T-helper 1 cell treated with Interleukin-12 subunit alpha and Interleukin-12 subunit beta and Interleukin-4 antibody, amounts not matched to agents 30 μg/mL and 1 μg/mL, for 36 hours (primary cell): ENCODE measurements at regions not wholly inside any gene's neighbourhood (a gene's known extent, or its start where the extent isn't known, plus 50 kb on each side); places are given as distances from the start of the nearest gene placed in this dataset.

ENCODE experiments used
- H3K27ac Mint-ChIP-seq: one replicate; pipeline ENCODE4 v1.8.0; 2021; ENCODE audit warnings: mild to moderate bottlenecking, mixed read lengths
- H3K27me3 Mint-ChIP-seq: one replicate; pipeline ENCODE4 v1.8.0; 2021; ENCODE audit warnings: low read depth, mixed read lengths
- H3K36me3 Mint-ChIP-seq: one replicate; pipeline ENCODE4 v1.8.0; 2021; ENCODE audit warnings: low read depth, mixed read lengths
- H3K4me1 Mint-ChIP-seq: one replicate; pipeline ENCODE4 v1.8.0; 2021; ENCODE audit warnings: low read depth, mixed read lengths
- H3K4me3 Mint-ChIP-seq: one replicate; pipeline ENCODE4 v1.8.0; 2021; ENCODE audit warnings: mild to moderate bottlenecking, moderate library complexity, mixed read lengths
- H3K9me3 Mint-ChIP-seq: one replicate; pipeline ENCODE4 v1.8.0; 2021; ENCODE audit warnings: mixed read lengths

DNA sequence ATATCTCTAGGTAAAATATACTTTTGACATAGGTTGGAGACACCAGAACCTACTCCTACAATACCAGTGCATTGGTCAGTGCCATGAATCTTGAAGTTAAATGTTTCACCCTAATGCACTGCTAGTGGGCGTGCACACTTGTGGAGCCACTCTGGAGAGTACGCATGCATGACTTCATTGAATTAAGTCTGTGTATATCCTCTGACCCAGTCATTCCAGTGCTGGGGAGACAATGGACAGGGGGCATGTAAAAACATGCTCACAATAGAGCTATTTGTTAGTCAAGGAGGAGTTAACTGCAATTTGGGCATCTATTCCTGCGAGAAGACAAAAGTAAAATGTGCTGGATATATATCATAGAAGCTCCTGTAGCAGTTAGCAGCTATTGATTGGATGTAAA is 335.4 kb upstream of the NCAM1 start:
- Mint-ChIP-seq H3K36me3 (no peaks in the 10 kb centered on the region), H3K4me3 (no peak overlapping the region), H3K27me3 (peaks cover 7% of the 10 kb centered on the region), H3K4me1 (peaks cover 4% of the 10 kb centered on the region), H3K9me3 (no peaks in the 10 kb centered on the region), H3K27ac (no peak overlapping the region)

DNA sequence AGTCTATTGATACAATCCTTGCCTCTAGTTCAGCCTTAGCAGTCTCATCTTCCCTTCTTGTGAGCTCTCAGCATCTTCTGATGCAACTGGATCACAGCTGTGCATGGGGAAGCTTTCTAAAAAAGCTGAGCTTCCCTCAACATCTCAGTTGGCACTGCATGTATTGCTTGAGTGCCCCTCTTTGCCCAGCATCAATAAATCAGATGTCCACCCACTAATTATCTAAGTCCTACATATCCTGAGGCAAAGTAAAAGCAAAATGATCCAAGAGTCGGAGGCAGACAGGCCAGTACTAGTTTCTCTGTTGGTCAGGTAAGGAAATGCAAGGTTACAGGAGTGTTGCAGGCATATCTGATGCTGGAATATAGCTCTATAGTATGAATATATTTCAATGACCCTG is 334.5 kb upstream of the NCAM1 start:
- Mint-ChIP-seq H3K4me3 (no peak overlapping the region), H3K4me1 (peaks cover 4% of the 10 kb centered on the region), H3K27ac (no peak overlapping the region), H3K36me3 (no peaks in the 10 kb centered on the region), H3K27me3 (peaks cover 10% of the 10 kb centered on the region), H3K9me3 (no peaks in the 10 kb centered on the region)

GRCh38 chr11:112627588-112628045 is 333.6 kb upstream of the NCAM1 start:
- Mint-ChIP-seq H3K27ac (no peak overlapping the region), H3K4me1 (peaks cover 4% of the 10 kb centered on the region), H3K27me3 (peaks cover 10% of the 10 kb centered on the region), H3K4me3 (no peak overlapping the region), H3K9me3 (no peaks in the 10 kb centered on the region), H3K36me3 (no peaks in the 10 kb centered on the region)

DNA sequence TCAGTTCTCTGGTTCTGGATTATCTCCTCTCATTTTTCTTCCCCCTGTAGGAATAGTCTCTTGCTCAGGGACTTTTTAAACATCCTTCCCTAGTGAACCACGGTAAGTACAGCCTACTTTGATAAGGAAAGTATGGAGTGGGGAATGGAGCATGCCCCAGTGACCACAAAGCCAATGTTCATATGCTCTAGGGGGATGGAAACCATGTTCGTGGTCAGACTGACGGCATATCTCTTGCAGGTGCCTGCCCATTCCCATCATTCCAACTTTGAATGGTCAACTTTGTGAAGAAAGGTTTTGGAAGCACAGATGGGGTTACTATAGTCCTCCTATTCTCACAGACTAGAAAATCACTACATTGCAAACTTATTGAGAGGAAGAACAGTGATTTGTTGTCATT is 332.5 kb upstream of the NCAM1 start:
- peaks cover 15% of the 10 kb centered on the region for H3K27me3 Mint-ChIP-seq
- H3K9me3 Mint-ChIP-seq = no peaks in the 10 kb centered on the region
- H3K36me3 Mint-ChIP-seq = no peaks in the 10 kb centered on the region
- H3K4me1 Mint-ChIP-seq = peaks cover 4% of the 10 kb centered on the region
- no peak overlapping the region for H3K4me3 Mint-ChIP-seq
- no peak overlapping the region for H3K27ac Mint-ChIP-seq

- Mint-ChIP-seq H3K27me3 (peaks cover 16% of the 10 kb centered on the region), H3K4me1 (peaks cover 4% of the 10 kb centered on the region), H3K36me3 (no peaks in the 10 kb centered on the region), H3K4me3 (no peak overlapping the region), H3K27ac (no peak overlapping the region), H3K9me3 (no peaks in the 10 kb centered on the region)
These were observed 330.7 kb upstream of the NCAM1 start for GRCh38 chr11:112630496-112630895.

- Mint-ChIP-seq H3K4me1 (peaks cover 4% of the 10 kb centered on the region), H3K4me3 (no peak overlapping the region), H3K36me3 (no peaks in the 10 kb centered on the region), H3K27ac (no peak overlapping the region), H3K27me3 (peaks cover 16% of the 10 kb centered on the region), H3K9me3 (no peaks in the 10 kb centered on the region)
These were observed 329.9 kb upstream of the NCAM1 start for GRCh38 chr11:112631333-112631732.

GRCh38 chr11:112632866-112633505 is 328.2 kb upstream of the NCAM1 start:
- Mint-ChIP-seq H3K4me3 (no peak overlapping the region), H3K36me3 (no peaks in the 10 kb centered on the region), H3K27me3 (peaks cover 12% of the 10 kb centered on the region), H3K9me3 (no peaks in the 10 kb centered on the region), H3K4me1 (no peaks in the 10 kb centered on the region), H3K27ac (no peak overlapping the region)

- Mint-ChIP-seq H3K9me3 (peaks cover 6% of the 10 kb centered on the region), H3K4me3 (no peak overlapping the region), H3K27me3 (peaks cover 13% of the 10 kb centered on the region), H3K27ac (no peak overlapping the region), H3K4me1 (no peaks in the 10 kb centered on the region), H3K36me3 (no peaks in the 10 kb centered on the region)
These were observed 326.7 kb upstream of the NCAM1 start for GRCh38 chr11:112634551-112634950.

DNA sequence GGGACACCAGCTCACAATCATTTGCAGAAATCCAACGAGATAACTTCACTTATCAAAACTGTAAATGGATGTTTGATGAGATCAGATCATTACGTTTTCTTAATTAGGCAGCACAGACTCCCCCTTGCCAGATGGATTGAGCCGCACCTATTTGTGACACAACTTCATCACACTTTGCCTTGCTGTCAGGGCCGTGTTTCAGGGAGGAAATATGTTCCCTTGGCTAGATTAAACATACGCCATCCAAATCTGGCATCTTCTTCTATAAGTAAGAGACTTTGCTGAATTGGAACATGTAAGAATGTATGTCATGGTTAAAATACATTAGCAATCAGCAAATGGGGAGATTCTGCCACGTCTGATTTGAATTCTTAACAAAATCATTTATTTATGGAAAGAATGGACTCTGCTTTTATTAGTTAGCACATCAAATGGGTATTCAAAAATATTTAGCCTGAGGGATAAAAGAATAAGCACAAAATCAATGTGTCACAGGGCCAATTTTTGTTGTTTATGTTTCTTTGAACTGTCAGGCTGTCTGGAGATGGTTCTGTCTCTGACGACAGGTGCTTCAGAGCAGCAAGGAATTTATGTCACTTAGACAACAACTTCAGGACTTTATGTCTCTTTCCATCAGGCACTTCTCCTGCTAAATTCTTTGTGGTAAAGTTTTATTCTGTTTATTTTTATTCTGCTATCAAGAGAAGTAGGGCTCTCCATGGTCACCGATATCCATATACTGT is 326.1 kb upstream of the NCAM1 start:
- Mint-ChIP-seq H3K27ac (no peak overlapping the region), H3K27me3 (peaks cover 13% of the 10 kb centered on the region), H3K36me3 (no peaks in the 10 kb centered on the region), H3K4me3 (no peak overlapping the region), H3K9me3 (peaks cover 12% of the 10 kb centered on the region), H3K4me1 (no peaks in the 10 kb centered on the region)

DNA sequence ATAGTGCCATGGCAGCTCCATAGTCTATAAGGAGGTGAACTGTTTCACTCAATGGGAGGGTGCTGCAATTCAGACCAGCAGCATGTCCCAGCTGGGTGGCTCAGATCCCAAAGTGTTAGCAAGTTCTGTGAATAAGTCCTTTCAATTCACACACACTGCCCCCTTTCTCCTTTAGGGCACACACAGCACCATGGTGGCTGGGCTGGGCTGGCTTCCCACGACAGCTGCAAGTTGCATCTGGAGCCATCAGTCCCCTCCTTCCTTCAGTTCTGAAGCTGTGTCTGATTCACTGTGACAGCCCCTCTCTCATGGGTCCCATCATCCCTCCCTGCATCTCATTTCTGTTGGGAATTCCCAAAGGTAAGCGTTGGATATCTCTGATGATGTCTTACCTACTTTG is 324.1 kb upstream of the NCAM1 start:
- H3K4me3 Mint-ChIP-seq = no peak overlapping the region
- H3K4me1 Mint-ChIP-seq = no peaks in the 10 kb centered on the region
- H3K36me3 Mint-ChIP-seq = no peaks in the 10 kb centered on the region
- H3K27me3 Mint-ChIP-seq = peaks cover 9% of the 10 kb centered on the region
- peaks cover 29% of the 10 kb centered on the region for H3K9me3 Mint-ChIP-seq
- no peak overlapping the region for H3K27ac Mint-ChIP-seq

- H3K4me1 Mint-ChIP-seq = no peaks in the 10 kb centered on the region
- peaks cover 9% of the 10 kb centered on the region for H3K27me3 Mint-ChIP-seq
- no peaks in the 10 kb centered on the region for H3K36me3 Mint-ChIP-seq
- no peak overlapping the region for H3K4me3 Mint-ChIP-seq
- peaks cover 34% of the 10 kb centered on the region for H3K9me3 Mint-ChIP-seq
- H3K27ac Mint-ChIP-seq = no peak overlapping the region
These were observed 323.3 kb upstream of the NCAM1 start for GRCh38 chr11:112637876-112638275.

GRCh38 chr11:112639469-112639868 is 321.8 kb upstream of the NCAM1 start:
- no peak overlapping the region for H3K27ac Mint-ChIP-seq
- H3K36me3 Mint-ChIP-seq = no peaks in the 10 kb centered on the region
- H3K4me3 Mint-ChIP-seq = no peak overlapping the region
- peaks cover 4% of the 10 kb centered on the region for H3K27me3 Mint-ChIP-seq
- peaks cover 38% of the 10 kb centered on the region for H3K9me3 Mint-ChIP-seq
- H3K4me1 Mint-ChIP-seq = no peaks in the 10 kb centered on the region

DNA sequence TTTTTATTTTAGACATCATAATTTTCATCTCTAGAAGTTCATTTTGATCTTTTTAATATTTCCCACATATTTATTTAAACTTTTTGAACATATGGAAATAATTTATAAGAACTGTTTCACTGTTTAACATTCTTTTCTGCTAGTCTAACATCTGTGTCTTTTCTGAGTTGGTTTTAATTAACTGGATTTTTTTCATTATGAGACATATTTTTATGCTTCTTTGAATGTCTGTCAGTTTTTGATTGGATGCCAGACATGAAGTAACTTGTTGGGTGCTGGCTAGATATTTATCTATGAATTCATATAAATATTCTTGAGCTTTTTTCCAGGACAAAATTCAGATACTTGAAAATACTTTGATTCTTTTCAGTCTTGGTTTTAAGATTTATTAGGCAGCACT is 317.8 kb upstream of the NCAM1 start:
- Mint-ChIP-seq H3K27me3 (peaks cover 3% of the 10 kb centered on the region), H3K36me3 (no peaks in the 10 kb centered on the region), H3K27ac (no peak overlapping the region), H3K9me3 (peaks cover 37% of the 10 kb centered on the region), H3K4me3 (no peak overlapping the region), H3K4me1 (no peaks in the 10 kb centered on the region)

DNA sequence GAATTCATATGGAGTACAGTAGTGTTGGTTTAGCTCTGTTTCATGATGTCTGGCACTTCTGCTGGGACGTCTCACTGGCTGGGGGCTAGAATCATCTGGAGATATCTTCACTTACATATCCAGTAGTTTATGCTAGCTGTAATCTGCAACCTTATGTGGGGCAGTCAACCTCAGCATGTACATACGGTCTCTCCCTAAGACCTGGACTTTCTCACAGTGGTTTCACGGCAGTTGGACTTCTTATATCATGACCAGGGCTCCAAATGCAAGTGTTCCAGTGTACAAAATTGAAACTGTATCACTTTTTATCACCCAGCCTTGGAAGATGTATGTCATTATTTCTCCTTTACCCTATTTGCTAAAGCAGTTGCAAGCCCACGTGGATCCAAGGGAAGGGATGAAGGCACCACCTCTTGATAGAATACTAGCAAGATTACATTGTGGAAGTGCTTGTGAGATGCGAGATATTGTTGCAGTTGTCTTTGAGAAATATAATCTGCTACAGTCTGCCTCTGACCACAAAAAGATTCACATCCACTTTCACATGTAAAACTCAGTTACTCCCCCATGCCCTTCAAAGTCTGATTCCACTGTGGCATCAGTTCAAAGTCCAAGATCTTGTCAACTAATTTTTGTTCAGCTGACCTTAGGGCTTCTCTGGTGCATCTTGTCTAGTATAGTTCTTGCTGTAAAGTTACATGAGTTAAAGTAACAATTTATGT is 316.6 kb upstream of the NCAM1 start:
- H3K36me3 Mint-ChIP-seq = no peaks in the 10 kb centered on the region
- peaks cover 32% of the 10 kb centered on the region for H3K9me3 Mint-ChIP-seq
- no peaks in the 10 kb centered on the region for H3K27me3 Mint-ChIP-seq
- no peaks in the 10 kb centered on the region for H3K4me1 Mint-ChIP-seq
- no peak overlapping the region for H3K4me3 Mint-ChIP-seq
- H3K27ac Mint-ChIP-seq = no peak overlapping the region

- H3K27me3 Mint-ChIP-seq = no peaks in the 10 kb centered on the region
- H3K36me3 Mint-ChIP-seq = no peaks in the 10 kb centered on the region
- no peaks in the 10 kb centered on the region for H3K9me3 Mint-ChIP-seq
- no peak overlapping the region for H3K4me3 Mint-ChIP-seq
- H3K27ac Mint-ChIP-seq = no peak overlapping the region
- no peaks in the 10 kb centered on the region for H3K4me1 Mint-ChIP-seq
These were observed 311.4 kb upstream of the NCAM1 start for GRCh38 chr11:112649856-112650255.
